IPS DF 6.9 (cell line): ENCODE measurements at regions not wholly inside any gene's neighbourhood (a gene's known extent, or its start where the extent isn't known, plus 50 kb on each side); places are given as distances from the start of the nearest gene placed in this dataset.

Experiments used
- DNase-seq: peaks from one replicate; pipeline ENCODE4 v3.0.0-alpha.2; 2013; ENCODE audit warnings: low read depth, low spot score
- H3K27ac ChIP-seq: one replicate; pipeline ENCODE4 v1.5.1; 2013; ENCODE audit warnings: low read length, control low read depth
- H3K27me3 ChIP-seq: 2 replicates; pipeline ENCODE4 v1.6.1; 2013; ENCODE audit warnings: mild to moderate bottlenecking, low read length; ENCODE audit not compliant: control insufficient read depth, insufficient read depth
- H3K36me3 ChIP-seq: 2 replicates; pipeline ENCODE4 v1.6.1; 2013; ENCODE audit warnings: low read length; ENCODE audit not compliant: control insufficient read depth, insufficient read depth
- H3K4me1 ChIP-seq: 2 replicates; pipeline ENCODE4 v1.6.1; 2013; ENCODE audit warnings: low read length; ENCODE audit not compliant: control insufficient read depth, insufficient read depth
- H3K4me3 ChIP-seq: 2 replicates; pipeline ENCODE4 v1.5.1; 2013; ENCODE audit warnings: mild to moderate bottlenecking, low read length
- H3K9me3 ChIP-seq: 2 replicates; pipeline ENCODE4 v1.6.1; 2013; ENCODE audit warnings: low read length, inconsistent platforms; ENCODE audit not compliant: control insufficient read depth, insufficient read depth
- WGBS: extraction: QIAGEN DNeasy Blood & Tissue Kit; methylation state at CpG from one replicate; pipeline ENCODE4 v1.1.7; 2013; ENCODE audit warnings: mixed read lengths, missing lambda C conversion rate; ENCODE audit not compliant: insufficient read length, insufficient coverage; 5-methylcytosine and 5-hydroxymethylcytosine counted together

DNA sequence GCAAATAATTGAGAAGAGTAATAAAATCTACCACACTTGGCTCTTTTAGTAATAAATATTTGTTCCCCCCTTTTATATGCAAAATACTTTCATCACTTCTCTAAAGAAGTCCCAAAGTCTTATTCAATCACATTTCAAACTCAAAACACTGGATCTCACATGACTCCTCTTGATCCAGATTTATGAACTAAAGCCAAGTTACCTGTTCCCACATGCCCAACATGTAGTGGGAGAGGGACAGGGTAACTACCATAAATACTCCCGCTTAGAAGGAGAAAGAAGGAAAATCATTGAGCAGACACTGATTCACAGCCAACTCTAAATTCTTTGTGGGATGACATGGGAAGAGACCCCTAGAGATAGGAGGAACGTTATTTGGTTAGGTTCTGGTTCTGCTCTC is 64.9 kb upstream of the PMFBP1 start:
- Histone ChIP-seq H3K4me3 (no peak overlapping the region), H3K9me3 (no peaks in the 10 kb centered on the region), H3K27me3 (no peaks in the 10 kb centered on the region), H3K4me1 (no peaks in the 10 kb centered on the region), H3K36me3 (no peaks in the 10 kb centered on the region), H3K27ac (no peak overlapping the region)
- DNase-seq: no peak
- WGBS: no CpG with 5 or more reads among the region's 2 CpGs

DNA sequence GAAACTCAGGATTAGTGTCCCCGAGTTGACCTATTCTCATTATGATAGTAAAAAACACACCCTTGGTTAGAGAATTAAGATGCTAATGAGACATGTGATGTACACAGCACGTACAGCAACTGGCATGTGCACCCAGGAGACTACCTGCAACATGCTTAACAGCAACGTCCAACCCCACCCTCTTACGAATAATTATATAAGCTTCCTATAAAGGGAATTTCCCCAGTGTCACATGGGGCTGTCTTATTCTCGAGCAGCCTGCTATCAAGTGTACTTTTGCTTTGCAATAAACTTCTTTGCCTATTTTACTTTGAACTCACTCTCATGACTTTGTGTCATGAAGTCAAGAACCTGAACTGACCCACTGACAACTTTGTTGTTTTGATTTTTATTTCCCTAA is 62.4 kb upstream of the PMFBP1 start:
- H3K4me3 ChIP-seq: no peak overlapping the region
- H3K27ac ChIP-seq: no peak overlapping the region
- H3K27me3 ChIP-seq: no peaks in the 10 kb centered on the region
- DNase-seq: no peak
- H3K9me3 ChIP-seq: no peaks in the 10 kb centered on the region
- no peaks in the 10 kb centered on the region for H3K36me3 ChIP-seq
- H3K4me1 ChIP-seq: no peaks in the 10 kb centered on the region
- no CpG with 5 or more reads among the region's 5 CpGs for WGBS

DNA sequence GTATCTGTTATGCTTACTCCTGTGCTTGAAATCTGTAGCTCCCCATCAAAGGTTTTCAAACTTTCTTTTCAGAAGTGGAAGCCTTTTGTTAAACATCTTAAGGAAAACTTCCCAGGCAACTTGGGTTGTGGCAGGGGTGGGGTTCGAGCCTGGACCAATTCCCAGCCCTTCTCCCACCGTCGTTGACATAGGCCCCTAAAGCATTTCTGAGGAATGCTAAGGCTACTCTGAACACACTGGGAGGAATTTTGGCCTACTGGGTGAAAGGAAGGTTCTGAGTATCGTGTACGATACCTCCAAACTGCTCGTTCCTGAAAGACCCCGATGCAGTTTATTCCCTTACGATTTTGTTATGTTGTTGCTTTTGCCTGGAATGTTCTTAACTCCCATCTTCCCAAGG is 56.1 kb upstream of the PMFBP1 start:
- no peak overlapping the region for H3K27ac ChIP-seq
- H3K9me3 ChIP-seq: no peaks in the 10 kb centered on the region
- no peaks in the 10 kb centered on the region for H3K4me1 ChIP-seq
- H3K36me3 ChIP-seq: no peaks in the 10 kb centered on the region
- H3K27me3 ChIP-seq: no peaks in the 10 kb centered on the region
- no peak for DNase-seq
- no peak overlapping the region for H3K4me3 ChIP-seq
- WGBS: no CpG with 5 or more reads among the region's 8 CpGs

GRCh38 chr16:72226136-72226535 is 54.2 kb upstream of the PMFBP1 start:
- WGBS: no CpG with 5 or more reads among the region's 3 CpGs
- no peak overlapping the region for H3K4me3 ChIP-seq
- H3K27ac ChIP-seq: no peak overlapping the region
- no peak for DNase-seq
- H3K27me3 ChIP-seq: no peaks in the 10 kb centered on the region
- no peaks in the 10 kb centered on the region for H3K9me3 ChIP-seq
- no peaks in the 10 kb centered on the region for H3K4me1 ChIP-seq
- H3K36me3 ChIP-seq: no peaks in the 10 kb centered on the region

GRCh38 chr16:72224260-72224768 is 52.4 kb upstream of the PMFBP1 start:
- Histone ChIP-seq H3K27me3 (no peaks in the 10 kb centered on the region), H3K27ac (no peak overlapping the region), H3K4me1 (no peaks in the 10 kb centered on the region), H3K36me3 (no peaks in the 10 kb centered on the region), H3K9me3 (no peaks in the 10 kb centered on the region), H3K4me3 (no peak overlapping the region)
- DNase-seq: no peak
- WGBS: 100% methylated on average over 1 of the region's 6 CpGs

- DNase-seq: no peak
- Histone ChIP-seq H3K27me3 (no peaks in the 10 kb centered on the region), H3K36me3 (no peaks in the 10 kb centered on the region), H3K4me1 (no peaks in the 10 kb centered on the region), H3K27ac (no peak overlapping the region), H3K4me3 (no peak overlapping the region), H3K9me3 (no peaks in the 10 kb centered on the region)
- WGBS: no CpG with 5 or more reads among the region's 2 CpGs
Observed at GRCh38 chr16:72222503-72222902, 50.5 kb upstream of the PMFBP1 start.
